HG03460 (cell line): ENCODE measurements at regions not wholly inside any gene's neighbourhood (a gene's known extent, or its start where the extent isn't known, plus 50 kb on each side); places are given as distances from the start of the nearest gene placed in this dataset.
A peak's percentile ranks its signal among the peaks of the same experiment; 100 is the strongest.
"Not testable (repeated sequence)": the region's sequence is repeated elsewhere in the genome, so short reads cannot be mapped to it uniquely, and the experiment has no call there.

Experiments
- ATAC-seq: cut with Tn5 transposase; IDR thresholded peaks from one replicate; pipeline ENCODE4 v1.9.1; 2021; ENCODE audit not compliant: unreplicated experiment

DNA sequence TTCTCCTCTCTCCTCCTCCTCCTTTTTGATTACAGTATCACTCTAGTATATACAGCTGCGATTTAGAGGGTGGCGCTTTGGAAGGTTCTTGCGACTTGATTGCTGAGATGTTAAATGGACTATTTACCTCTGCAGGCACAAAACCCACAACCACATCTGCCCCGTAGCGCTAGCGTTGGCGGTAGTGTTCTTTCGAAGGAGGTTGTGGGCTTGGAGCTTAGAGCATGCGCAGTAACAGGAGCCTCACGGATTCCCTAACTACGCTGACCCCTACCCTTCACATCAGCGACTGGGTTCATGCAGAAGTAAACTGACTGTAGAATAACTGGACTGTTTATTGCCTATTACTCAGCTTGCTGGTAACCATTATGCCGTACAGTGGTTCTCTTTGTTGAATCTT, 58.0 kb downstream of the CGGBP1 start:
- ATAC-seq, result no peak

DNA sequence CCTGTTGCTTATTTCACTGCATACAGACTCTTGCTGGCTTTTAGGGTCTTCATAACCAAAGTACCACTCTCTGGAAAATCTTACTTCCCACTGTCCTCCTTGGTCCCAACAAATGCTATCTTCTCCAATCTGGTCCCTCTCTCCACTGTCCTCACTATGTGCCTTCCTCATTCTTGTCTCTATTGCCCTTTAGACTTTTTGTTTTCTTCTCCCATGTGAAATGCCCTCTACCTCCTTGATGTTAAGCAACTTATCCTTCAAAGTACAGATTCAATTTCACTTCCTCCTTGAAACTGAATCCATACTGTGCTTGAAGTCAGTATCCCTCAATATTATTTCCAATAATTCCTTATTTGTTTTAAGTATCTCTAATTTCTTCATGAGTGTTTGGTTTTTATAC, 60.8 kb downstream of the CGGBP1 start:
- no peak for ATAC-seq

DNA sequence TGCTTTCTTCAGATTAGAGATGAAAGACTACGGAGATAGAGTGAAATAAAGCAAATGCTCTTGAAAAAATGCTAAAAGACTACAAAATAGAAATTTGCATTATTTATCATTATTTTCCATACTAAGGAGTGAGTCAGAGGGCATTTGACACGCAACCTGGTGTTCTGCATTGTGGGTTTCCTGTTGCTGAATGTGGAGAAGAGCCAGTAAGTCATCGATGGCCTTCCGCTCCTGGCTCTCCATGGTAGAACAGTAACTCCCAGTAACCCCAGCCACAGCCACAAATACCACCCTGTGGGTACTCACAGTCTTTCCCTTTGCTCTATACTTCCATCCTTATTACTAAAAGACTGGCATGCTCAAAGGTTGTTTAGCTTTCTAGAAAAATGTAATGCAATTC, 61.5 kb downstream of the CGGBP1 start:
- peak; percentile 93 for ATAC-seq

DNA sequence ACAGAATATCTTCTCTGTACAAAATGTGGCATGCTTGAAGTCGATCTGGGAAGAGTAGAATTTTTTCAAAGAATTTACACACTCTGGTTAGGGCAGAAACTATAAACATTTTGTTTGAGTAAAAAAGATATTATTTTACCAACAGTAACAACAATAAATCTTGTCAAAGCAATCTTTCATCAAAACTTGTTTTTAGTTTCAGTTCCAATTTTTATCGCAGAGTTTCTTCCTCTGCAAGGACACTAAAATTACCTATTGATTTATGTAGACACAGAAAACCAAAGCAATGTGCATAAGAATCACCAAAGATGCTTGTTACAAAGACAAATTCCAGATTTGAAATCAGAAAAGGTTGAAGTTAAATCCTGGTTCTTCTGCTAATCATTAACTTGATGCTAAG, 61.9 kb downstream of the CGGBP1 start:
- no peak for ATAC-seq

DNA sequence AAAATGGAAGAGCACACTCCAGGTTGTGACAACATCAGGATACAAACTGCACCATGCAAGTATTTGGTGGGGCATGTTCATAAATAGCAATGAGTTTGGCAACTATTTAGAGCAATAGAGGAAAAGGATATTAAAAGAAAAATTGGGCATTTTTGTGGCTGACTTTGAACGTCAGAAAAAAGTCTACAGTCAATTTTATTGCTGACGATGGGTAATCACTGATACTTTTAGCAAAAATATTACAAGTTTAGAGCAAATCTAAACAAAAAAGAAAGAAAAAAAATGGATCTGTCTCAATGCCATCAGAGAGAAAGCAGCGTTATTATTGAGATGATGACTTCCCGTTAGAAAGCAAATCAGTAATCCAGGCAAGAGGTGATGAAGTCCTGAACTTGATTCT, 65.2 kb downstream of the CGGBP1 start:
- no peak for ATAC-seq

DNA sequence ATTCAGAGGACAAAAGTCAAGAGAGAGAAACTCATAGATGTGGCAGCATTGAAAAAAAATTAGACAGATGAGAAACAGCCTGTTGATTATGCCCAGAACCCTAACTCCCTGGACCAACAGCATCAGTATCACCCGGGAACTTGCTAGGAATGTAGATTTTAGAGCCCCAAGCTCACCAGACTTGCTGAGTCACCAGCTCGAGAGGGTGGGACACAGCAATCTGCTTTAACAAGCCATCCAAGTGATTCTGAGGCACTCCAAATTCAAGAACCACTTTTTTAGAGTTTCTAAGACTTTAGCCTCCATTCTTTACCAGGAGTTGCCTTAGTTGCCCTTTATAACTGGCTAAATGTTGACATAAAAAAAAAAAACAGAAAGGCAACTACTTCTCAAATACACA, 70.9 kb downstream of the CGGBP1 start:
- ATAC-seq, result no peak

DNA sequence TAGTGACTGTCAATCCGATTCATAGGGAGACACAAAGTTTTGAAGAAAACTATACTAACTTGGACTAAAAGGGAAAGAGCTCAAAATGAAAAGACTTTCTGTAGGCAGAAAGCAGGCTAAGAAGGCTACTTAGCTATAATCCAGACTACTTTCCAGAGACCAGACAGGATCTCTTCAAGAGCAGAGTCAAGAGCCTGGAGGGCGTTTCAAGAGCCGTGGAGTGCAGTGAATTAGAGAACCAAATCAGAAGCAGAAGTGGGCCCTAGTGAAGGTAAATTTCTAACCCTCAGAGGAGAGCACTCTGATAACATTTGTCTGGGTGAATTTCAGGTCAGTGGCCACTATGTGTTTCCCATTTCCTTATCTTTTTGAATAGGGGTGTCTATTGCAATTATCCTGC, 76.4 kb downstream of the CGGBP1 start:
- ATAC-seq, result no peak

DNA sequence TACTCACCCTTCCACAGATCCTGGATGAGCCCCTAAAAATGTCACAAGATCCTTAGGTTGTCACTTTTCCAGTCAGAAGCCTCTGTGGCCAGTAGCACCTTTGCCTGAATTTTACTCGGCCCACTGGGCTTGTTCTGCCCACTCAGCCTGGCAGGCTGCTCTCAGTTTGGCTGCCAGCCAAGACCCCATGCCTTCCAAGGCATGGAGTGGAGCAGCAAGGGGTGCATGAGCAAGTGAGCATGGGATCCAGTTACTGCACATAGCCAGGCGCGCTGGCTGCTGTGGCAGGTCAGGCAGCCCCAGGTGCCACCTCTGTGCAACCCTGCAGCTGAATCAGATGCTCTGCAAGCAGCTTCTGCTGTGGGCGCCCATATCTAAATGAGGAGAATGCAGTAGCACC, 79.3 kb downstream of the CGGBP1 start:
- ATAC-seq, result no peak

DNA sequence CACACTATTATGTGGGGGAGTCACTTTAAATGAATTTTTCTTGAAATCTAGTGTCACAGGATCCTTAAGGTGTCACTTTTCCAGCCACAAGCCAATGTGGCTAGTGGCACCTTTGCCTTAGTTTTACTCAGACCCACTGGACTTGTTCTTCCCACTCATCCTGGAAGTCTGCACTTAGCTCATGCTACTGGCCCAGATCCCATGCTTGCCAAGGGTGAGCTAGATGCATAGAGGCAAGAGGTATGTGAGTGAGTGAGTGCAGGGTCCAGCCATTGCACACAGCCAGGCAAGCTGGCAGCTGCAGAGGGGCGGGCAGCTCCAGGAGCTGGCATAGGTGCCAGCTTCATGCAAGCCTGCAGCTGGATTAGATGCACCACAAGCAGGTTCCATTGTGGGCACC, 81.0 kb downstream of the CGGBP1 start:
- ATAC-seq, result no peak

DNA sequence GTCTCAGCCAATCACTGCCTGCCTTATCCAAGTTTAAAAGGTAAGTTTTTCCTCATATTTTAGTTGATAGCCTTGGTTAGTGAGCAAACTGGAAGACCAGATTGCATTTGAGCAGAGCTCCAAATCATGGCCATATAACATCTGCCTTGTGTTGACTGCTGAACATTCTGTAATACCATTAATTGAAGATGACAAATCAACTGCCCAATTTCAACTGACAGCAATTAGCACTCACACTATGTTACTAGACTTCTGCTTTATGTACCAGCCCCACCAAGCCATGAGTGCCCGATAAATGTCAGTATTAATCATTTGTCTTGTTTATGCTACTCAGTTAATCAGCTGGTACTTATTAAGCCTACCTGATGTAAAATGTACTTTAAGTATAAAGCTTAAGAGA, 83.1 kb downstream of the CGGBP1 start:
- ATAC-seq, result no peak

DNA sequence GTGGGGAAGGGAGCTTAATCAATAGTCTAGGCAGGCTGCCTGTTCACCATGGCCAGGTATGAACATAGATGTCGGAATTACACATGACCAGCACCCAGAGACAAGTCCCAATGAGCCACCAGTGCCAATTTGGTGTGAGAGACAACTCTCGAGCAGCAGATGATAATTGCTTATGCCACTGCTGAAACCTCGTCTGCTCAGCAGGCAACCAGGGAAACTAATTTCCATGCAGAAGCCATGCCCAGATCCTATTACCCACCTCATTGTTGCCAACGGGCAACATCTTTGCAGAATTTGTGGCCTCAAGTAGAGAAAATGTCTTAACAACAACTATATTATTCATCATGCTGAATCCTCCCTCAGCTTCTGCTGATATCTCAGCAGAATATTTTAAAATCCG, 84.9 kb downstream of the CGGBP1 start:
- no peak for ATAC-seq

DNA sequence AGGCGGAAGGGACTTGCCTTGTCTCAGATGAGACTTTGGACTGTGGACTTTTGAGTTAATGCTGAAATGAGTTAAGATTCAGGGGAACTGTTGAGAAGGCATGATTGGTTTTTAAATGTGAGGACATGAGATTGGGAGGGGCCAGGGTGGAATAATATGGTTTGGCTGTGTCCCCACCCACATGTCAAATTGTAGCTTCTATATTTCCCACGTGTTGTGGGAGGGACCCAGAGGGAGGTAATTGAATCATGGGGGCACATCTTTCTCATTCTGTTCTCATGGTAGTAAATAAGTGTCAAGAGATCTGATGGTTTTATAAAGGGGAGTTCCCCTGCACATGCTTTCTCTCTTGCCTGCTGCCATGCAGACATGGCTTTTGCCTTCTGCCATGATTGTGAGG, 89.2 kb downstream of the CGGBP1 start:
- ATAC-seq, result no peak

DNA sequence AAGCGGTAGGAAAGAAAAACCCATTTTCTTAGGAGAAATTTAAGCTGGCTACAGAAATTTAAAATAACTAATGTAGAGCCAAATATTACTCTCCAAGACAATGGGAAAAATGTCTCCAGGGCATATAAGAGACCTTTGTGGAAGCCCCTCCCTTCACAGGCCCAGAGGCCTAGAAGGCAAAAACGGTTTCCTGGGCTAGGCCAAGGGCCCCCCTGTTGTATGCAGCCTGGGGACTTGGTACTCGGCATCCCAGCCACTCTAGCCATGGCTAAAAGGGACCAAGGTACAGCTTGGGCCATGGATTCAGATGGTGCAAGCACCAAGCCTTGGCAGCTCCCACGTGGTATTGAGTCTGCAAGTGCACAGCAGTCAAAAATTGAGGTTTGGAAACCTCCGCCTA, 90.1 kb downstream of the CGGBP1 start:
- ATAC-seq, result no peak

DNA sequence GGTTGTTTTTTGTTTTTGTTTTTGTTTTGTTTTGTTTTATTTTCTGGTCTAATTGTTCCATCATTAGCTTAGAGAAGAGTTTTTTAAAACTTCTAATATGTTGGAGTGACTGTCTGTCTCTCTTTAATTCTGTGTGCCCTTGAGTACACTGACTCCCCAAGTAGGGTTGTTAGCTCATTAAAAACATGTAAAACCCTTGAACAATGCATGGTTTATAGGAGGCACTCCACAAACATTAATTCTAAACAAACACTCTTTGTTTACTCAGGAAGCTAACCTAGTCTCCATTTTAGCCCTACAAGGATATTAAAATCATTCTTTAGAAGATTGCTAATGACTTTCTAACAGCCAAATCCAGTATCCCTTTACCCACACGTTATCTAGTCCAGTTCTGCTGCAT, 100.5 kb downstream of the CGGBP1 start:
- no peak for ATAC-seq

DNA sequence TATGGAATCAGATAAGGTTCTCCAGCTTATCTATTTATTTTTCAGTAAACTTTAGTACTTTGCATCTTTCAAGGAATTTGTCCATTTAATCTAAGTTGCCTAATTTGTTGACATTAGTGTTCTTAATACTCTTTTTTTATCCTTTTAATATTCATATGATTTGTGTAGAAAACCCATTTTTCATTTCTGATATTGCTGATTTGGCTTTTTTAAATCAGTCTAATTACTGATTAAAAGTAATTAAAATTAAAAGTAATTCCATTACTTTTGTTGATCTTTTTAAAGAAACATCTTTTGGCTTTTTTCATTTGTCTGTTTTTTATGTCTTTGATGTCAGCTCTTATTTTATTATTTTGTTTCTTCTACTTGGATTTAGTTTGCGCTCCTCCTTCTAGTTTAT, 101.2 kb downstream of the CGGBP1 start:
- ATAC-seq, result no peak

DNA sequence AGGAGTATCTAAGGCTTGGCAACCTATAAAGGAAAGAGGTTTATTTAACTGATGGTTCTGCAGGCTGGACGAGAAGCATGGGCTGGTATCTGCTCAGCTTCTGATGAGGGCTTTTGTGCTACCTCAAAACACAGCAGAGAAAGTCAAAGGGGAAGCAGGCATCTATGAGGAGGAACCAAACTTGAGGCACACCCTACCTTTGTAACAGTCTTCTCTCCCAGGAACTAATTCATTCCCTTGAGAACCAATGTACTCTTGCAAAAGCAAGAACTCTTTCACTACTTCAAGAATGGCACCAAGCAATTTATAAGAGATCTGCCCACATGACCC, 109.0 kb downstream of the CGGBP1 start:
- ATAC-seq, result no peak

DNA sequence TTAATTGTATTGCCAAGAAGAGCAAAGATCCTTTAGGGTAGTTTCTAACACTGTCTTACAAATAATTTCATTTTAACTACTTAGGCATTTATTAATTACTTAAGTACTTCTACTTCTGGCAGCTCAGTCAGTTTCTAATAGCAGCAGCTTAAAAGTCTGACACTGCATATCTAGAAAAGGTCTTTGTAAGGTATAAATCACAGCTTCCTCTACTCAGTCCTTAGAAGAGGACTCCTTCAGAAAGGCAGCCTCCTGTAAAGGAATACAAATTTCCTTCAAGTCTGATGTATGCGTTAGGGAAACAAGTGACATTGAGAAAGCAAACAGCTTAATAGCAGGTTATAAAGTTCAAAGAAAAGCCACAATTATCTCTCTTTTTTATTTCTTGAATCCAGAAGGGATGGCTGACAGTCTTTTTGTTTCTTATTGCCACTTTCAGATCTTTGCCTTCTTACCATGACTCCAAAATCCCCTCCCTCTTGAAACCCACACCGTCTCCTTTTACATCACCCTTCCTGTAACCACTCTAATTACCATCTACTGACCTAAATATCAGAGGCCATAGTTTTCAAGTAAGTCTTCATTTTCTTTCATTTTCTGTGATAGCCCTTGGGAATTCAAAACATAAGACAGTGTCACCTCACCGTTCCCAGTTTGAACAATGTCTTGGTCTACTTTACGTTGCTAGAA, 109.5 kb downstream of the CGGBP1 start:
- peak; percentile 92 for ATAC-seq

DNA sequence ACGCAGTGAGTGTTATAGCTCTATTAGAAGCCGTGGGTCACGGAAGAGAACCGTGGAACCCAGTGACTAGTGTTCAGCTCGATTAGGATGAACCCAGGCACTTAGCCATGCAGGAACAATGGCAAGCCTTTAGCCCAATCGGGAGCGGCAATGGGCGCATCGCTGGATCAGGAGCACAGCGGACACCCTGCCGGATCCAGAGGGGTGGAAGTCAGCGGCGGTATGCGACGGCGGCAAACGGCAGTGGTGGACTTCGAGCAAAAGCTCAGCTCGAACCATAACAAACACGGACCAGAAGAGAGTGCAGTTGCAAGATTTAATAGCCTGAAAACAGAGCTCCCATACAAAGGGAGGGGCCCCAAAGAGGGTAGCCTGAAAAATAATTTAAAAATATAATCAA, 112.8 kb downstream of the CGGBP1 start:
- not testable (repeated sequence) for ATAC-seq

DNA sequence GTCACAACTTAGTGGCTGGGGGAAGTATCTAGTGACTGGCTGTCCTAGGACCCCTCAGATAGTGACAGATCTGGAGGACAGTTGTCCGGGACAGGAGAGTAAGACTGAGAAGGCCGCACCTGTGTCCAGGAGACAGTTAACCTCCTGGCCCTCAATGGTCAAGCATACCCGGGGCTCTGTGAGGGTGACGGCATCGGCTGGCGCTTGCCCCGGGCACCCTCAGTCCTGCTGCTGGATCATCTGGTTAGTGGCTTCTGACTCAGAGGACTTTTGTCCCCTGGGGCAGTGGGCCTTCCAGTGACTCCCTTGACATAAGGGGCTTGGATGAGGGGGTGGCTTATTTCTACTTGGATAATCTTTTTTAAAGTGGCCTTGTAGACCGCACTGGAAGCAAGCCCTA, 116.5 kb downstream of the CGGBP1 start:
- not testable (repeated sequence) for ATAC-seq

DNA sequence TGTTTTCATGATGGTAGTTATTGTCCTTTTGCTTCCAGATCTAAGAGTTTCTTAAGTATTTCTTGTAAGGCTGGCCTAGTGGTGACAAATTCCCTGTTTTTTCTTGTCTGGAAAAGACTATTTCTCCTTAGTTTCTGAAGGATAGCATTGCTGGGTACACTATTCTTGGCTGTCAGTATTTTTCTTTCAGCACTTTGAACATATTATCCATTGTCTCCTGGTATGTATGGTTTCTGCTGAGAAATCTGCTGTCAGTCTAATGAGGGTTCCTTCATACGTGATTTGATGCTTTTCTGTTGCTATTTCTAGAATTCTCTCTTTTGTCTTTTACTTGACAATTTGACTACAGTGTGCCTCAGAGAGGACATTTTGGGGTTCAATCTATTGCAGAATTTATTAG, 134.3 kb downstream of the CGGBP1 start:
- ATAC-seq, result no peak

DNA sequence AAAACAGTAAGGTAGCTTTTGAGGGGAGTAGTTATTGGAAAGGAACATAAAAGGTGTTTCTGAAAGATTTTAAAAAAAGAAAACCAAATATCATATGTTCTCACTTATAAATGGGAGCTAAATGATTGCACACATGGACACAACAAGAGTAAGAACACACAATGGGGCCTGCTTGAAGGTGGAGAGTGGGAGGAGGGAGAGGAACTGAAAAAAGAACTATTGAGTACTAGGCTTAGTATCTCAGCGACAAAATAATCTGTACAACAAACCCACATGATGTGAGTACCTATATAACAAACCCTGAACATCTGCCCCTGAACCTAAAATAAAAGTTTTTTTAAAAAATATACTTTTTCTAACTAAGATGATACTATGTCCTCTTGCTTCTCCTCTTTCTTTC, 138.3 kb downstream of the CGGBP1 start:
- ATAC-seq, result no peak

DNA sequence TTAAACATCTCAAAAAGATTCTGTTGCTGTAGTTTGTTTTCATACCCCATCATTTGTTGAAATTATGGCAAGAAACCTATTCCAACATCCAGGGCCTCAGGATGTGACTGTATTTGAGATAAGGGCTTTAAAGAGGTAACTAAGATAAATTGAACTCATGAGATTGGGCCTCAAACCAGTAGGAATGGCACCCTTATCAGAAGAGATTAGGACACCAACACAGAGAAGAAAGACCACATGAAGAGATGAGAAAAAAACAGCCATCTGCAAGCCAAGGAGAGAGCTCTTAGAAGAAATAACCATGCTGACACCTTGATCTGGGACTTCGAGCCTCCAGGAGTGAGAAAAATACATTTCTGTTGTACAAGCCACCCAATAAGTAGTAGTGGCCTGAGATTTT, 157.7 kb downstream of the CGGBP1 start:
- ATAC-seq, result no peak

DNA sequence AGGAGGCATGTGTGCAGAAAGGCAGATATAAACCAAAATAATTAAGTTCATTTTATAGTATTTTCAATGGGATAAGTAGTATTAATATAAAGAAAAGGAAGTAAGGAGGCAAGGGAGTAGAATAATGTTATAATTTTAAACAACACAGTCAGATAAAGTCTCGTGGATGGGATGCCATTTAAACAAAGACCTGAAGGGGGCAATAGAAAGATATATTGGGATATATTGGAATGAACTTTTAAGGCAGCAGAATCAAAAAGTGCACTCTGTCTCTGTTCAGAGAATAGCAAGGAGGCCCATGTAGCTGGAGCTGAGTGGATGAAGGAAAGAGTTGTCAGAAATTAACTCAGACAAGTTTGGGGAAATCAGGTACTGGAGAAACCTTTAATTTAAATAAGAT, 158.7 kb downstream of the CGGBP1 start:
- ATAC-seq, result no peak

DNA sequence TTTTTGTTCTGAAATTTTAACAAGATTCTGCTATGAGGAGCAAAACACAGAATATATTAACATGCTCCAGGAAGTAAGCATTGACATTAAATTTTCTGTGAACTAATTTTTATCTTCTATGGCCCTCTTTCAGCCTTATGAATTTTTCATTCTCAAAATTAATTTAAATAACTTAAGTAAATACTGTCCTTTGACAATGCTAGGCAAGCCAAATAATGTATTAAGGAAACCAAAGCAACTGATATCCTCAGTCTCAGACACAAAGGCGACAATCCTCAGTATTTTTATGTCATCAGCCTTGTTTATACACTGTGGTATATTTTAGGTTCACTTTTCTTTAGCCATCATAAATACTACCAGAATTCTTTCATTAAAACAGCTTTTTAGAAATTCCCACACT, 159.8 kb downstream of the CGGBP1 start:
- ATAC-seq, result no peak
